Heart right ventricle (tissue), 16 donors: ENCODE measurements at regions not wholly inside any gene's neighbourhood (a gene's known extent, or its start where the extent isn't known, plus 50 kb on each side); places are given as distances from the start of the nearest gene placed in this dataset.

Experiments
- ATAC-seq, 8 donors: fragments of 200-7000 bp; cut with Tn5 transposase; one replicate each; pipeline ENCODE4 v1.9.1; 2020; ENCODE audit warnings: mild to moderate bottlenecking in 8 of 8, moderate library complexity in 8 of 8, moderate number of reproducible peaks in 1 of 8
- DNase-seq, 2 donors: peaks; one replicate each; pipeline ENCODE4 v3.0.0-alpha.2; 2020
- H3K27ac ChIP-seq, 10 donors: fragments of 200-600 bp; sonication (generic) in 2 of 10; one replicate each; pipeline versions ENCODE4 v1.5.0 to v1.8.0; 2020 to 2022; ENCODE audit warnings: mild to moderate bottlenecking in 3 of 10
- H3K27me3 ChIP-seq, 7 donors: fragments of 200-600 bp; one replicate each; pipeline ENCODE4 v1.8.0; 2021 to 2022; ENCODE audit warnings: mild to moderate bottlenecking in 2 of 7
- H3K36me3 ChIP-seq, 9 donors: fragments of 200-600 bp; sonication (generic) in 1 of 9; one replicate each; pipeline versions ENCODE4 v1.5.0 to v1.8.0; 2020 to 2022; ENCODE audit warnings: mild to moderate bottlenecking in 2 of 9
- H3K4me1 ChIP-seq, 9 donors: fragments of 200-600 bp; sonication (generic) in 1 of 9; one replicate each; pipeline versions ENCODE4 v1.5.0 to v1.8.0; 2020 to 2022; ENCODE audit warnings: mild to moderate bottlenecking in 4 of 9
- H3K4me3 ChIP-seq, 10 donors: fragments of 200-600 bp; sonication (generic) in 2 of 10; one replicate each; pipeline versions ENCODE4 v1.5.0 to v1.8.0; 2020 to 2022; ENCODE audit warnings: mild to moderate bottlenecking in 7 of 10, moderate library complexity in 2 of 10
- H3K9me3 ChIP-seq, 11 donors: fragments of 200-600 bp in 10 of 11; sonication (generic) in 2 of 11; one replicate each; pipeline versions ENCODE4 v1.5.0 to v1.8.0; 2013 to 2022; ENCODE audit warnings: mild to moderate bottlenecking in 2 of 11, control low read depth in 1 of 11, moderate library complexity in 1 of 11
- CTCF ChIP-seq, 9 donors: fragments of 200-600 bp; sonication (generic) in 2 of 9; IDR thresholded peaks; one replicate each; pipeline versions ENCODE4 v1.5.0 to v1.8.0; 2021 to 2022; ENCODE audit warnings: antibody characterized with exemption in 9 of 9, mild to moderate bottlenecking in 5 of 9, moderate library complexity in 1 of 9
- WGBS, 2 donors: extraction: QIAGEN DNeasy Blood & Tissue Kit; methylation state at CpG; one replicate each; pipeline ENCODE4 v1.1.7; 2013; ENCODE audit warnings: inconsistent platforms in 1 of 2; 5-methylcytosine and 5-hydroxymethylcytosine counted together
- intact Hi-C, 10 donors: fragments of 100-400 bp; cut with DNase I; formaldehyde crosslinking; loops; one replicate each; pipeline versions ENCODE4 v1.11.1 to v1.14.2; 2022
- donor health status: Arrhythmogenic right ventricular cardiomyopathy.
- donor health status: ischemic (EF 13 %, LVEDD 7.1; RV severe dilation, severe dysfunction).
- donor health status: healthy with polysubstance abuse.
- donor health status: DM: no; HTN: yes; CAD: no.
- donor health status: DM: no; HTN: no; CAD: no.
- donor health status: ischemic (EF 25% LVEDD 6.9; RV normal size, moderate dysfunction).
- donor health status: ischemic (EF 25% LVEDD 5.7; RV mildly dilated, moderate dysfunction).
- donor health status: healthy.
- donor health status: DM: yes; HTN: yes; CAD: no.
- donor health status: Ischemic cardiomyopathy.
- donor health status: ischemic (EF 35%, LVEDD 5.7; RV mildly dilated, moderate dysfunction).
- donor health status: nonischemic (EF 11% LVEDD 7.7; RV severe dilation, severe dysfunction).
- donor health status: DM: yes; HTN: yes; CAD: no.
- donor health status: PGD.
- donor health status: ischemic (EF 29% LVEDD 5.4; RV normal size, mild dysfunction).
- donor health status: nonischemic (EF 23%, LVEDD 6.1; RV moderate dilation, normal function).

DNA sequence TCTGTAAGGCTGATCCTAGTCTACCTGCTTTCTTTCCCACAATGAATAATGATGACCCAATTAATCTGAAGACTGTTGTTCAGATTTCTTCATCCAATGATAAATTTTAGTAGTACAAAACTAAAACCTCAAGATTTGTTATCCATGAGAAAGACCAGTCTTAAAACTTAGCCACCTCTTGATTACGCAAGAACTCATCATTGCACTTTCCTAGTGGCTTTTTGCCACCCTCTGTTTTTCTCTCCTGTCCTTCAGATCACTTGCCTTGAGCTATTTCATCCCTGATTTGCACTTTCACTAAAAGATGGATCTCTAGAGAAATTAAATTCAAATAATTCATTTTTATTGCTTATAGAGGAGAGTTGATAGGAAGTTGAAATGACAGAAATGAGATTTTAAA lies 142.7 kb upstream of the RBMS3 start:
- WGBS, 2 donors = 95 to 100% methylated on average over 1 of the region's 1 CpG
- Histone ChIP-seq H3K4me3 (no peak overlapping the region), H3K36me3 (no peaks in the 10 kb centered on the region), H3K27ac (no peak overlapping the region), H3K9me3 (no peaks in the 10 kb centered on the region), H3K4me1 (peaks cover 0 to 22% (median 7%) of the 10 kb centered on the region in 9 donors), H3K27me3 (no peaks in the 10 kb centered on the region)
- TF ChIP-seq CTCF (IDR thresholded peaks at IDR 0.05) = no peak
- ATAC-seq (no peak), DNase-seq (no peak)
- intact Hi-C loops = no loop called here

GRCh38 chr3:29140666-29141065 lies 140.2 kb upstream of the RBMS3 start:
- no peaks in the 10 kb centered on the region for H3K9me3 ChIP-seq
- peaks cover 0 to 32% (median 19%) of the 10 kb centered on the region in 9 donors for H3K4me1 ChIP-seq
- peak overlapping the region in 6 of 10 donors; percentile 9 to 61 (median 50) for H3K27ac ChIP-seq
- no peaks in the 10 kb centered on the region for H3K27me3 ChIP-seq
- ATAC-seq = peak in 7 of 8 donors; percentile 43 to 81 (median 64)
- intact Hi-C loops = loop anchor here in 7 of 10 donors (5.0 to 10.0 kb wide), 4 partner anchors 394 to 632 kb away; no protein-coding TSS in a partner anchor
- no peak for TF ChIP-seq CTCF (IDR thresholded peaks at IDR 0.05)
- no peaks in the 10 kb centered on the region for H3K36me3 ChIP-seq
- no peak for DNase-seq
- H3K4me3 ChIP-seq = no peak overlapping the region
- 52 to 67% methylated on average over 1 of the region's 1 CpG for WGBS, 2 donors

GRCh38 chr3:29141197-29141917 lies 139.5 kb upstream of the RBMS3 start:
- Histone ChIP-seq H3K36me3 (no peaks in the 10 kb centered on the region), H3K4me1 (peaks cover 0 to 32% (median 19%) of the 10 kb centered on the region in 9 donors), H3K9me3 (no peaks in the 10 kb centered on the region), H3K4me3 (no peak overlapping the region), H3K27me3 (no peaks in the 10 kb centered on the region), H3K27ac (peak overlapping the region in 7 of 10 donors; percentile 9 to 61 (median 47))
- no peak for TF ChIP-seq CTCF (IDR thresholded peaks at IDR 0.05)
- intact Hi-C loops = loop anchor here in 7 of 10 donors (5.0 to 10.0 kb wide), 4 partner anchors 393 to 631 kb away; no protein-coding TSS in a partner anchor
- DNase-seq = no peak
- peak in 2 of 8 donors; percentile 8 to 29 for ATAC-seq
- 50 to 63% methylated on average over 4 of the region's 4 CpGs for WGBS, 2 donors

GRCh38 chr3:29141918-29142275 lies 139.0 kb upstream of the RBMS3 start:
- 82 to 88% methylated on average over 2 of the region's 2 CpGs for WGBS, 2 donors
- intact Hi-C loops = loop anchor here in 7 of 10 donors (5.0 to 10.0 kb wide), 4 partner anchors 393 to 630 kb away; no protein-coding TSS in a partner anchor
- no peak for TF ChIP-seq CTCF (IDR thresholded peaks at IDR 0.05)
- Histone ChIP-seq H3K4me1 (peaks cover 0 to 32% (median 19%) of the 10 kb centered on the region in 9 donors), H3K36me3 (no peaks in the 10 kb centered on the region), H3K9me3 (no peaks in the 10 kb centered on the region), H3K4me3 (no peak overlapping the region), H3K27me3 (no peaks in the 10 kb centered on the region), H3K27ac (peak overlapping the region in 5 of 10 donors; percentile 11 to 61 (median 54))
- DNase-seq = no peak
- no peak for ATAC-seq
